GM04504 (cell line): ENCODE measurements at regions not wholly inside any gene's neighbourhood (a gene's known extent, or its start where the extent isn't known, plus 50 kb on each side); places are given as distances from the start of the nearest gene placed in this dataset.
A peak's percentile ranks its signal among the peaks of the same experiment; 100 is the strongest.
"Not testable (repeated sequence)": the region's sequence is repeated elsewhere in the genome, so short reads cannot be mapped to it uniquely, and the experiment has no call there.

Experiments used
- DNase-seq: peaks from one replicate; pipeline ENCODE4 v3.0.0-alpha.2; 2012; ENCODE audit warnings: low read depth

- DNase-seq = not testable (repeated sequence)
These were observed 76.2 kb upstream of the RFLNA start for GRCh38 chr12:124218650-124219049.

GRCh38 chr12:124222368-124223245 is 72.3 kb upstream of the RFLNA start:
- DNase-seq = no peak

- not testable (repeated sequence) for DNase-seq
These were observed 71.2 kb upstream of the RFLNA start for GRCh38 chr12:124223733-124224138.

GRCh38 chr12:124224535-124225110 is 70.3 kb upstream of the RFLNA start:
- DNase-seq = no peak

GRCh38 chr12:124225730-124226129 is 69.2 kb upstream of the RFLNA start:
- no peak for DNase-seq

GRCh38 chr12:124227951-124228711 is 66.8 kb upstream of the RFLNA start:
- DNase-seq = no peak

GRCh38 chr12:124229520-124229919 is 65.4 kb upstream of the RFLNA start:
- DNase-seq = no peak

GRCh38 chr12:124230117-124230757 is 64.7 kb upstream of the RFLNA start:
- DNase-seq = no peak

GRCh38 chr12:124230789-124231188 is 64.1 kb upstream of the RFLNA start:
- no peak for DNase-seq

- no peak for DNase-seq
These were observed 62.8 kb upstream of the RFLNA start for GRCh38 chr12:124231980-124232653.

- DNase-seq = no peak
These were observed 62.3 kb upstream of the RFLNA start for GRCh38 chr12:124232654-124232987.

- peak; percentile 70 for DNase-seq
These were observed 61.7 kb upstream of the RFLNA start for GRCh38 chr12:124233041-124233796.

- DNase-seq = no peak
These were observed 60.9 kb upstream of the RFLNA start for GRCh38 chr12:124233846-124234640.

- peak; percentile 69 for DNase-seq
These were observed 58.3 kb upstream of the RFLNA start for GRCh38 chr12:124236625-124237031.

- no peak for DNase-seq
These were observed 56.0 kb upstream of the RFLNA start for GRCh38 chr12:124238886-124239285.

GRCh38 chr12:124240493-124240892 is 54.4 kb upstream of the RFLNA start:
- no peak for DNase-seq

GRCh38 chr12:124241776-124242528 is 52.9 kb upstream of the RFLNA start:
- DNase-seq = no peak

- DNase-seq = no peak
These were observed 52.3 kb upstream of the RFLNA start for GRCh38 chr12:124242529-124243065.

GRCh38 chr12:124243936-124244335 is 51.0 kb upstream of the RFLNA start:
- no peak for DNase-seq
